ENCODE measurements at regions not wholly inside any gene's neighbourhood (a gene's known extent, or its start where the extent isn't known, plus 50 kb on each side); places are given as distances from the start of the nearest gene placed in this dataset.
"Not testable (repeated sequence)": the region's sequence is repeated elsewhere in the genome, so short reads cannot be mapped to it uniquely, and the experiment has no call there.

DNA sequence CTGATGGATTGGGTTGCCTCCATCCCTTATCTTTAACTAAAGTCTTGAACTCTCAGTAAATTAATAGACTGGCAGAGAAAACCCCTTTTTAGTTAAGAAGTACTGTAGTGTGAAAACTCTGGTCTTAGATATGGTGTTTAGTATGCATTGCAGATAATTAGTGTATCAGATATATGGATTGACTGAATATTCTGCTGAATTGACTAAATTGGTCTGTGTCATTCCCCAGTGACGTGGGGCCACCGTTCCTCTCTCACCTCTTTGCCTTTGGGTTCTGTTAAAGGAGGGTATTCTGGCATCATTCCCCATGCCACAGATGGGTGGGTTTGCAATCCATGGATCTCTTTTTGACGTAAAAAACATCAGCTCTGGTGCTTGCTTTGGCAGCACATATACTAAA is 67.1 kb upstream of the XPO1 start:
- Histone ChIP-seq H3K9ac (no peak overlapping the region), H3K4me1 (no peaks in the 10 kb centered on the region), H3K27me3 (no peaks in the 10 kb centered on the region), H3K4me2 (no peak overlapping the region), H3K27ac (no peak overlapping the region), H3K4me3 (no peak overlapping the region), H3K9me3 (no peaks in the 10 kb centered on the region), H3K36me3 (no peaks in the 10 kb centered on the region), H4K20me1 (no peaks in the 10 kb centered on the region)
- no peak for TF ChIP-seq Cebpa-rat (IDR thresholded peaks at IDR 0.05)

DNA sequence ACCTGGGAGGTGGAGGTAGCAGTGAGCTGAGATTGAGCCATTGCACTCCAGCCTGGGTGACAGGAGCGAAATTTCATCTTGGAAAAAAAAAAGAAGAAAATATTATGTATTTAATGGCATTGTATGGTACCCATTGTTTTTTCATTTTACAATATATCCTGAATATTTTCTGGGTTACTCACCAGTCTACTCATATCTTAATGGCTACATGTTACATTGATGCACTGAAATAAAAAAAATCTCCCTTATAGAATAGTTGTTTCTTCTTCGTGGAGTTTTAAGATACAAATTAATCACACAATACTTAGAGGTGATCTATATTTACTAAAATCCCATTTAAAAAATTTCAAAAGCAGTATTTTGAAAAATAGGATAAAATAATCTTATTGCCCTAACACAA is 66.3 kb upstream of the XPO1 start:
- H3K4me2 ChIP-seq = no peak overlapping the region
- H3K27ac ChIP-seq = no peak overlapping the region
- no peaks in the 10 kb centered on the region for H4K20me1 ChIP-seq
- H3K9me3 ChIP-seq = no peaks in the 10 kb centered on the region
- H3K4me3 ChIP-seq = no peak overlapping the region
- no peak for TF ChIP-seq Cebpa-rat (IDR thresholded peaks at IDR 0.05)
- no peaks in the 10 kb centered on the region for H3K36me3 ChIP-seq
- no peaks in the 10 kb centered on the region for H3K27me3 ChIP-seq
- H3K4me1 ChIP-seq = no peaks in the 10 kb centered on the region
- no peak overlapping the region for H3K9ac ChIP-seq

DNA sequence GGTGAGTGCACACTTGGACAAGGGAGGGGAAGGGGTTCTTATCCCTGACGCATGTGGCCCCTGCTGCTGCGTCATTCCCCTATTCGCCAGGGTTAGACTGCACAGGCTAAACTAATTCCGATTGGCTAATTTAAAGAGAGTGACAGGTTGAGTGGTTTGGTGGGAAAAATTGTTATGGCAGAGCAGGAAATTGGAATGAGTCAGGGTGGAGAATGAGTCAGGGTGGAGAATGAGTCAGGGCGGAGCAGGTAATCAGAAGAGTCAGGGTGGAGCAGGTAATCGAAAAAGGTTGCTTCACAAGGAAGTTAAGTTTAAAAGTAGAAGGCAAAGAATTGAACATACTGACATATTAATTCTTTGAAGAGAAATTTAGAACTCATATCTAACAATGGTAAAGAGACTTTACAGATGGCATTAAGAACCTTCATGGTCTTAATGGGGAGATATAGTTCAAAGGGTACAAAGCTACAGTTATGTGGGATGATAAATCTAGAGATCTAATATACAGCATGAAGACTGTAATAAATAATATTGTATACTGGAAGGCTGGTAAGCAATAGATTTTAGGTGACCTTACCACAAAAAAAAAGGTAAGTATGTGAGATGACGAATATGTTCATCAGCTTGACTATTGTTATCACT is 60.5 kb upstream of the XPO1 start:
- H3K4me1 ChIP-seq, H3K36me3 ChIP-seq, H3K27ac ChIP-seq, H3K9ac ChIP-seq, H3K4me2 ChIP-seq, H3K27me3 ChIP-seq, H3K4me3 ChIP-seq, H4K20me1 ChIP-seq, H3K9me3 ChIP-seq: not testable (repeated sequence)

DNA sequence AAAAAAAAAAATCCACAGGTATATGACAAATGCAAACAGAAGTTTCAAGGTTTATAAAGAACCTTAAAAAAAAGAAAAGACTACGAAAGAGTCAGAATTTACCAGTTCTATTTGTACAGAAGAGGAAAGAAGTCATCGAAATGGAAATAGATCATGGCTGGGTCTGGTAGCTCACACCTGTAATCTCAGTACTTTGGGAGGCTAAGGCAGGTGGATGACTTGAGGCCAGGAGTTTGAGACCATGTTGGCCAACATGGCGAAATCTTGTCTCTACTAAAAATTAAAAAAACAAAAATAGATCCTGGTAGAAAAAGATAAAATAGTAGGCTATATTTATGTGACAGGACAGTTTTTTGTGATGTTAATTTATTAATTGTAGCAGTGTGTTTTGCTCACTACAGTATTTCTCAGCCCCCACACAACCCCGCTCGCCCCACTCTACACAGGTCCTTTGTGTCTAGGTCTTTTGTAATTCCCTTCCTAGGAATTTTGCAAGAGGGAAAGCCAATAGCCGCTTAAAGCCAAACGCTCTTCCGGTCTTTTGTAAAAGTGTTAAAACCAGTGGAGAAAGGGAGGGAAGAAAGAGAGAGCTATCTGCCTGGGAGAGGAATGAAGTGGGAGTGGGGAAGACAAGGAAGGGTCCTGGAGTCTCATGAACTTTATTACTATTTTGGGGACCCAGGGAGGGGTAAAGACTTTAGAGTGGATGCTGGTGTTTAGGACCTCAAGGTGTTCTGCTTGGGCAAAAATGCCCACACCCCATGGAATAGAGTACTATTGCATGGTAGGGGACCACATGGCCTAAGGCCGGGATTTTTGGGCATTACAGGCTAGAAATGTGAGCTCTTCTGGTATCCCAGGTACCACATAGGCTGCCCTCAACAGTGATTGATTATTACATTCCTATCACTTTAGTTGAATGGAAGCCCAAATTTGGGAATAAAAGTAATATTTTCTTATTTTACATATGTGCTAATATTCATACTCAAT is 59.4 kb upstream of the XPO1 start:
- no peak overlapping the region for H3K9ac ChIP-seq

DNA sequence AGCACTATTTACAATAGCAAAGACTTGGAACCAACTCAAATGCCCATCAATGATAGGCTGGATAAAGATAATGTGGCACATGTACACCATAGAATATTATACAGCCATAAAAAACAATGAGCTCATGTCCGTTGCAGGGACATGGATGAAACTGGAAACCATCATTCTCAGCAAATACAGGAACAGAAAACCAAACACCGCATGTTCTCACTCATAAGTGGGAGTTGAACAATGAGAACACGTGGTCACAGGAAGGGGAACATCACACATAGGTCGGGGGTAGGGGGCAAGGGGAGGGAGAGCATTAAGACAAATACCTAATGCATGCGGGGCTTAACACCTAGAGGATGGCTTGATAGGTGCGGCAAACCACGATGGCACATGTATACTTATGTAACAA is 56.0 kb upstream of the XPO1 start:
- not testable (repeated sequence) for H4K20me1 ChIP-seq, H3K4me1 ChIP-seq, H3K27ac ChIP-seq, H3K36me3 ChIP-seq, H3K27me3 ChIP-seq, H3K4me2 ChIP-seq, H3K4me3 ChIP-seq, H3K9ac ChIP-seq
- peaks cover 12% of the 10 kb centered on the region for H3K9me3 ChIP-seq

More for the DNA sequence above, 59.4 kb upstream of the XPO1 start:
- TF ChIP-seq Cebpa-rat (IDR thresholded peaks at IDR 0.05) = no peak
- Histone ChIP-seq H3K36me3 (no peaks in the 10 kb centered on the region), H3K27me3 (no peaks in the 10 kb centered on the region), H3K9me3 (peaks cover 12% of the 10 kb centered on the region), H4K20me1 (no peaks in the 10 kb centered on the region), H3K4me3 (no peak overlapping the region), H3K27ac (no peak overlapping the region), H3K4me2 (no peak overlapping the region), H3K4me1 (no peaks in the 10 kb centered on the region)

DNA sequence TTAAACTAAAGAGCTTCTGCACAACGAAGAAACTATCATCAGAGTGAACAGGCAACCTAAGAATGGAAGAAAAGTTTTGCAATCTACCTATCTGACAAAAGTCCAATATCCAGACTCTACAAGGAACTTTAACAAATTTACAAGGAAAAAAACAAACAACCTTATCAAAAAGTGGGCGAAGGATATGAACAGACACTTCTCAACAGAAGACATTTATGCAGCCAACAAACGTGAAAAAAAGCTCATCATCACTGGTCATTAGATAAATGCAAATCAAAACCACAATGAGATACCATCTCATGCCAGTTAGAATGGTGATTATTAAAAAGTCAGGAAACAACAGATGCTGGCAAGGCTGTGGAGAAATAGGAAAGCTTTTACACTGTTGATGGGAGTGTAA is 55.5 kb upstream of the XPO1 start:
- H3K27ac ChIP-seq, H4K20me1 ChIP-seq, H3K4me2 ChIP-seq, H3K36me3 ChIP-seq, H3K4me3 ChIP-seq, H3K4me1 ChIP-seq, H3K9ac ChIP-seq, H3K27me3 ChIP-seq: not testable (repeated sequence)
- H3K9me3 ChIP-seq = peaks cover 12% of the 10 kb centered on the region

DNA sequence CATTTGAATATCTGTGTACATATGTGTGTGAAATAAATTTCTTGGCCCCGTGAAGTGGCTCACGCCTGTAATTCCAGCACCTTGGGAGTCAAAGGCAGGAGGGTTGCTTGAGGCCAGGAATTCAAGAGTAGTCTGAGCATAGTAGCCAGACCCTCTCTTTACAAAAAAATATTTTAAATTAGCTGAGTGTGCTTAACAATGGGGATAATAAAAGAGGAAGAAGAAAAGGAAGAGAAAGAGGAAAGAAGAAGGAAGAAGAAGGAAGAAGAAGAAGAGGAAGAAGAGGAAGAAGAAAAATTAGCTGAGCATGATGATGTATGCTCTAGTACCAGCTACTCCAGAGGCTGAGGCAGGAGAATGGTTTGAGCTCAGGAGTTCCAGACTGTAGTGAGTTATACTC is 52.1 kb upstream of the XPO1 start:
- Histone ChIP-seq H3K27ac (no peak overlapping the region), H3K4me2 (no peak overlapping the region), H4K20me1 (no peaks in the 10 kb centered on the region), H3K9me3 (peaks cover 12% of the 10 kb centered on the region), H3K36me3 (no peaks in the 10 kb centered on the region), H3K4me1 (peaks cover 9% of the 10 kb centered on the region), H3K9ac (no peak overlapping the region), H3K4me3 (no peak overlapping the region), H3K27me3 (no peaks in the 10 kb centered on the region)
- no peak for TF ChIP-seq Cebpa-rat (IDR thresholded peaks at IDR 0.05)

DNA sequence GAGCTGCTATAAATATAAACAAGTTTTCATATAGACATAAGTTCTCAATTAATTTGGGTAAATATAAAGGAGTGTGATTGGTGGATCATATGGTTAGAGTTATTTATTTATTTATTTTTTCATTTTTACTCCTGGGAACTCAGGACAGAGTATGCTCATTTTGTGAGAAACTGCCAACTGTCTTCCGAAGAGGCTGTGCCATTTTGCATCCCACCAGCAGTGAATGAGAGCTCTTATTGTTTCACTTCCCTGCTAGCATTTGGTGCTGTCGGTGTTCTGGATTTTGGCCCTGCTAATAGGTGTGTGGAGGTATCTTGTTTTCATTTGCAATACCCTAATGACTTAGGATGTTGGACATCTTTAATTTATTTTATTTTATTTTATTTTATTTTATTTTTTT is 50.4 kb upstream of the XPO1 start:
- peaks cover 13% of the 10 kb centered on the region for H3K4me1 ChIP-seq
- TF ChIP-seq Cebpa-rat (IDR thresholded peaks at IDR 0.05) = no peak
- H3K4me3 ChIP-seq = no peak overlapping the region
- no peak overlapping the region for H3K4me2 ChIP-seq
- no peak overlapping the region for H3K27ac ChIP-seq
- H3K36me3 ChIP-seq = no peaks in the 10 kb centered on the region
- H3K9ac ChIP-seq = no peak overlapping the region
- H3K9me3 ChIP-seq = peaks cover 9% of the 10 kb centered on the region
- H4K20me1 ChIP-seq = no peaks in the 10 kb centered on the region
- no peaks in the 10 kb centered on the region for H3K27me3 ChIP-seq

Measured in BLaER1 (cell line).